HG03095 (cell line): ENCODE measurements at regions not wholly inside any gene's neighbourhood (a gene's known extent, or its start where the extent isn't known, plus 50 kb on each side); places are given as distances from the start of the nearest gene placed in this dataset.

Experiments
- ATAC-seq: cut with Tn5 transposase; IDR thresholded peaks from one replicate; pipeline ENCODE4 v1.9.1; 2021; ENCODE audit warnings: moderate library complexity; ENCODE audit not compliant: unreplicated experiment

- no peak for ATAC-seq
Measured at GRCh38 chr5:52710310-52710971, 77.3 kb upstream of the ITGA1 start.

GRCh38 chr5:52710972-52711596 lies 76.6 kb upstream of the ITGA1 start:
- no peak for ATAC-seq

GRCh38 chr5:52712354-52712753 lies 75.4 kb upstream of the ITGA1 start:
- no peak for ATAC-seq

GRCh38 chr5:52725065-52725746 lies 62.5 kb upstream of the ITGA1 start:
- no peak for ATAC-seq

GRCh38 chr5:52725808-52726207 lies 61.9 kb upstream of the ITGA1 start:
- ATAC-seq: no peak

GRCh38 chr5:52727020-52727419 lies 60.7 kb upstream of the ITGA1 start:
- ATAC-seq: no peak

- no peak for ATAC-seq
Measured at GRCh38 chr5:52727576-52727975, 60.1 kb upstream of the ITGA1 start.

- ATAC-seq: no peak
Measured at GRCh38 chr5:52728224-52728623, 59.5 kb upstream of the ITGA1 start.

- no peak for ATAC-seq
Measured at GRCh38 chr5:52728686-52729085, 59.0 kb upstream of the ITGA1 start.

- ATAC-seq: no peak
Measured at GRCh38 chr5:52731274-52732027, 56.3 kb upstream of the ITGA1 start.

- no peak for ATAC-seq
Measured at GRCh38 chr5:52734557-52734956, 53.2 kb upstream of the ITGA1 start.

GRCh38 chr5:52735139-52735538 lies 52.6 kb upstream of the ITGA1 start:
- no peak for ATAC-seq
